Breast epithelium (tissue), 4 donors: ENCODE measurements at regions not wholly inside any gene's neighbourhood (a gene's known extent, or its start where the extent isn't known, plus 50 kb on each side); places are given as distances from the start of the nearest gene placed in this dataset.

Experiments
- DNase-seq, 2 donors: peaks; one replicate each; pipeline ENCODE4 v3.0.0-alpha.2; 2019; ENCODE audit warnings: low spot score in 2 of 2
- H3K27ac ChIP-seq, 2 donors: fragments of 200-600 bp; sonication (generic) in 1 of 2; one replicate each; pipeline ENCODE4 v1.5.1; 2016 to 2019; ENCODE audit warnings: mild to moderate bottlenecking in 1 of 2
- H3K27me3 ChIP-seq, 2 donors: fragments of 200-600 bp; sonication (generic) in 1 of 2; one replicate each; pipeline versions ENCODE4 v1.5.1 to v1.6.0; 2017 to 2019; ENCODE audit warnings: control low read depth in 1 of 2, mild to moderate bottlenecking in 1 of 2
- H3K36me3 ChIP-seq: fragments of 200-600 bp; one replicate; pipeline ENCODE4 v1.5.1; 2019
- H3K4me1 ChIP-seq, 2 donors: fragments of 200-600 bp; sonication (generic); one replicate each; pipeline ENCODE4 v1.5.1; 2016 to 2019; ENCODE audit warnings: control low read depth in 1 of 2
- H3K4me3 ChIP-seq, 3 donors: fragments of 200-600 bp; sonication (generic); 1 replicate in 2 of 3; 2 replicates in 1 of 3; pipeline ENCODE4 v1.5.1; 2016 to 2019; ENCODE audit warnings: mild to moderate bottlenecking in 3 of 3, moderate library complexity in 2 of 3
- H3K9me3 ChIP-seq, 2 donors: fragments of 200-600 bp; sonication (generic) in 1 of 2; one replicate each; pipeline ENCODE4 v1.5.1; 2016 to 2019; ENCODE audit warnings: control low read depth in 1 of 2
- POLR2A ChIP-seq: fragments of 450-650 bp; IDR thresholded peaks from one replicate; pipeline ENCODE4 v1.6.1; 2016; ENCODE audit warnings: antibody characterized with exemption, mild to moderate bottlenecking, moderate library complexity
- POLR2AphosphoS5 ChIP-seq, 3 donors: sonication (generic); formaldehyde crosslinking; IDR thresholded peaks; one replicate each; pipeline ENCODE4 v1.6.1; 2017; ENCODE audit warnings: antibody characterized with exemption in 3 of 3
- intact Hi-C: fragments of 100-400 bp; cut with DNase I; formaldehyde crosslinking; loops from one replicate; pipeline ENCODE4 v1.15.1; 2023; ENCODE audit warnings: low total_unique reads
- TF ChIP-seq, protein P1 (sequence below), 3 donors: fragments of 450-650 bp; IDR thresholded peaks; one replicate each; pipeline ENCODE4 v1.5.1; 2016 to 2017; ENCODE audit warnings: antibody characterized with exemption in 3 of 3, mild to moderate bottlenecking in 3 of 3, moderate library complexity in 3 of 3

DNA sequence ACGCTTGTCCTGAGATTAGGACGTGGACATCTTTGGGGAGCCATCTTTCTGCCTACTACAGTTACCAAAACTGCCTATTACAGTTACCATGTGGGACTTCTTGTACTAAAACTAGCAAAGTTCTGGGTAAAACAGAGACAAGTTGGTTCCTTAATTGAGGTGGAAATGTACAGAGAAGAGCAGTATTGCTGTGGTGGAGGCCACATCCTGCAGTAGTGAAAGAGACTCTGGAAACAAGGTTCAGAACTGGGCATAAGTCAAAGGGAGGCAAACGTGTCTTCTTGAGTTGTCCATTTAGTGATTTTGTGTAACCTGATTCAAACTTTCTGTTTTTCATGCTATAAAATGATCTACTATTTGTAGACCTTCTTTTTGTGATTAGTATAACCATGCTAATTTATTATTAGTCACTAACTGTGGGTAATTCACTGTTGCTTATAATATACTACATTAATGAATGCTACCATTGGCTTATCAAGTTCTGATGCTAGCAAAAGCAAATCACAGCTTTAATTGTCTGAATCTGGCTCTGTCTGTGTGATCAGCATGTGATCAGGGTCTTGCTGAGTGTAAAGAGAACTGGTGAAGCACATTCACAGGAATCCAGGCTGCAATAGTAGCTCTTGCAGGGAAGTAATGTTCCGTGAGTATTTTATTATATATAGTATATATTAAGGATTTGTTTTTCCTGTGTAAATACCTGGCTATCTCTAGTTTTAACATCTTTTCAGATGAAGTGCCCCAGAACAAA is 207.9 kb upstream of the GAP43 start:
- Histone ChIP-seq H3K4me1 (no peaks in the 10 kb centered on the region), H3K9me3 (no peaks in the 10 kb centered on the region), H3K27me3 (no peaks in the 10 kb centered on the region), H3K4me3 (no peak overlapping the region), H3K36me3 (no peaks in the 10 kb centered on the region), H3K27ac (no peak overlapping the region)
- no peak for DNase-seq
- intact Hi-C loops: no loop called here
- no peak for TF ChIP-seq POLR2AphosphoS5 (IDR thresholded peaks at IDR 0.05)

DNA sequence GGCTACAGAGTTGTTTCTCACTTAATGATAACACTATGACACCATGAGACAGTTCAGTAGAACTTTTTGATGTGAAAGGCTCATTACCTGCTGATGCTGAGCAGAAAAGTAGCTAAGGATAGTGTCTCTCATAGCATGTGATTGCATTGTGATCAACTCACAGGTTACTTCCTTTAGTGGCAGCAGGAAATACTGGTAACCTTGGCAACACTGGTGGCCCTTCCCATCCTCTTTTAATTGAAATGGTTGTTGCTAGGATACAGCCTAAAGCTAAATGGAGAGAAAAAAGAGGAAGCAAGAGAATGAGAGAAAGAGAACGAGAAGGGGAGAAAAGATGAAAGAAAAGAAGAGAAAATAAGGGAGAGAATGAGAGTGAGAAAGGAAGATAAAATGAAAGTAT is 204.7 kb upstream of the GAP43 start:
- no peaks in the 10 kb centered on the region for H3K36me3 ChIP-seq
- no peaks in the 10 kb centered on the region for H3K4me1 ChIP-seq
- TF ChIP-seq POLR2AphosphoS5 (IDR thresholded peaks at IDR 0.05): no peak
- TF ChIP-seq, protein P1, sequence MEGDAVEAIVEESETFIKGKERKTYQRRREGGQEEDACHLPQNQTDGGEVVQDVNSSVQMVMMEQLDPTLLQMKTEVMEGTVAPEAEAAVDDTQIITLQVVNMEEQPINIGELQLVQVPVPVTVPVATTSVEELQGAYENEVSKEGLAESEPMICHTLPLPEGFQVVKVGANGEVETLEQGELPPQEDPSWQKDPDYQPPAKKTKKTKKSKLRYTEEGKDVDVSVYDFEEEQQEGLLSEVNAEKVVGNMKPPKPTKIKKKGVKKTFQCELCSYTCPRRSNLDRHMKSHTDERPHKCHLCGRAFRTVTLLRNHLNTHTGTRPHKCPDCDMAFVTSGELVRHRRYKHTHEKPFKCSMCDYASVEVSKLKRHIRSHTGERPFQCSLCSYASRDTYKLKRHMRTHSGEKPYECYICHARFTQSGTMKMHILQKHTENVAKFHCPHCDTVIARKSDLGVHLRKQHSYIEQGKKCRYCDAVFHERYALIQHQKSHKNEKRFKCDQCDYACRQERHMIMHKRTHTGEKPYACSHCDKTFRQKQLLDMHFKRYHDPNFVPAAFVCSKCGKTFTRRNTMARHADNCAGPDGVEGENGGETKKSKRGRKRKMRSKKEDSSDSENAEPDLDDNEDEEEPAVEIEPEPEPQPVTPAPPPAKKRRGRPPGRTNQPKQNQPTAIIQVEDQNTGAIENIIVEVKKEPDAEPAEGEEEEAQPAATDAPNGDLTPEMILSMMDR (IDR thresholded peaks at IDR 0.05): no peak
- no peak for TF ChIP-seq POLR2A
- no peaks in the 10 kb centered on the region for H3K27me3 ChIP-seq
- intact Hi-C loops: no loop called here
- H3K27ac ChIP-seq: no peak overlapping the region
- no peak for DNase-seq
- H3K4me3 ChIP-seq: no peak overlapping the region
- H3K9me3 ChIP-seq: no peaks in the 10 kb centered on the region

DNA sequence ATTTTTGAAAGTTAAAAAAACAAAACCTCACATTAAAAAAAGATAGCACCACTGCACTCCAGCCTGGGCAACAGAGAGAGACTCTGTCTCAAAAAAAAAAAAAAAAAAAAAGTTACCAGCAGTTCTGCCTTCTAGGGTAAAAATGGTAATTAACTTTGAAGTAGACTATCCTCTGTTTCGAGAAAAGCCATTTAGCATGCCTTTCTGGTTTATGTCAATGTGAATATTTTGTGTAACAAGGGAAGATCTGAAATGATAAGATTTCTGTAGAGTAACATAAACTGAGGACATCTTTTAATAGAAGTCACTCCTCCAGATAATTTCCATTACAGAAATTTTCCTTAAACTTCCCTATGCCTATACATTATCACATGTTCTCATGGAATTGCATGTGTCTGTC is 203.2 kb upstream of the GAP43 start:
- intact Hi-C loops: no loop called here

DNA sequence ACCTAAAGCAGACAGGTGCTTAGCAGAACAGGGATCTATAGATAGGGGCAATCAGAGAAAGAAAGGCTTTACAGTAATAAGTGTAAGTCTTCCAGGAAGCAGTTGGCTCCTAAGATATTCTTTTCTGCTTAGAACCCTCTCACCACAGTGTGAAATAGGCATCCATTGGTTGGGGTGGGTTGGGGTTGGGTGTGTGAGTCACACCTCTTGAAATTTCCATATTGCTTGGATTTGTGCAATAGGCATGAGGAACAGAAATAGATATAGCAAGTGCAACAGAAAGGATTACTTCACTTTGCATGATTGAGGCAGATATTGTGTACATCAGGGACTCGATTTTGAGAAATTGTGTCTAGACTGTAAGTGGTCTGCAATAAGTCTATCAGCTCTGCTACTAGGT is 200.1 kb upstream of the GAP43 start:
- Histone ChIP-seq H3K36me3 (no peaks in the 10 kb centered on the region), H3K27me3 (no peaks in the 10 kb centered on the region), H3K4me1 (no peaks in the 10 kb centered on the region), H3K27ac (no peak overlapping the region), H3K4me3 (no peak overlapping the region), H3K9me3 (no peaks in the 10 kb centered on the region)
- TF ChIP-seq POLR2AphosphoS5 (IDR thresholded peaks at IDR 0.05) (no peak), POLR2A (no peak)
- TF ChIP-seq, protein P1 (IDR thresholded peaks at IDR 0.05): no peak
- intact Hi-C loops: no loop called here
- DNase-seq: no peak

More for the DNA sequence above, 203.2 kb upstream of the GAP43 start:
- Histone ChIP-seq H3K36me3 (no peaks in the 10 kb centered on the region), H3K27ac (no peak overlapping the region), H3K27me3 (no peaks in the 10 kb centered on the region), H3K4me3 (no peak overlapping the region), H3K9me3 (no peaks in the 10 kb centered on the region), H3K4me1 (no peaks in the 10 kb centered on the region)
- TF ChIP-seq POLR2A: no peak
- TF ChIP-seq, protein P1 (IDR thresholded peaks at IDR 0.05): no peak
- TF ChIP-seq POLR2AphosphoS5 (IDR thresholded peaks at IDR 0.05): no peak
- no peak for DNase-seq

DNA sequence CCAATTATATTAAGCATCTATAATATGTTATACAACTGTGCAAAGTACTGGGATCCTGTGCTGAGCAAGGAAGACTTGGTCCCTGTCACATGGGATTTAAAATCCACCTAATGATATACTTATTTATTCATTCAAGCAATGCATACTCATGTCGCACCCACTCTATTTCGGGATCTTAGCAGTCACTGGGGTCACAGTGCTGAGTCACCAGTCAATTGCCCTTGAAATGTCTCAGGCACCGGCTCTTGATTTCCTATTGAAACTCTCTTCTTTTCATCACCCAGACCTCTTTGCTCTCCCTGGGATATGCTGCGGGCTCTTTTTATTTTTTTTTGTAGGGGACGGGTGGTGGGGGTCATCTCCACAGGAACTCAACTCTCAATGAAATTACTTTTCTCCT is 194.5 kb upstream of the GAP43 start:
- H3K4me3 ChIP-seq: no peak overlapping the region
- intact Hi-C loops: no loop called here
- no peaks in the 10 kb centered on the region for H3K36me3 ChIP-seq
- H3K27ac ChIP-seq: no peak overlapping the region
- no peaks in the 10 kb centered on the region for H3K9me3 ChIP-seq
- DNase-seq: no peak
- H3K27me3 ChIP-seq: no peaks in the 10 kb centered on the region
- no peak for TF ChIP-seq POLR2AphosphoS5 (IDR thresholded peaks at IDR 0.05)
- TF ChIP-seq, protein P1 (IDR thresholded peaks at IDR 0.05): no peak
- TF ChIP-seq POLR2A: no peak
- no peaks in the 10 kb centered on the region for H3K4me1 ChIP-seq
